HCT116 (cell line): ENCODE measurements at regions not wholly inside any gene's neighbourhood (a gene's known extent, or its start where the extent isn't known, plus 50 kb on each side); places are given as distances from the start of the nearest gene placed in this dataset.

Source experiments
- ATAC-seq: fragments of 200-7000 bp; cut with Tn5 transposase; 2 replicates; pipeline ENCODE4 v1.9.1; 2020; ENCODE audit warnings: mild to moderate bottlenecking, moderate library complexity
- BruUV-seq: library from RNA; stranded (reverse); fragments of 400-500 nt; replicated peaks from 2 replicates; lab custom pipeline; 2021; lab: Mats Ljungman, UMichigan
- CTCF ChIA-PET: fragments of 300-600 bp; sonication (Branson Sonifier 250); formaldehyde crosslinking; loops from one replicate; lab custom pipeline; 2021; ENCODE audit warnings: antibody characterized with exemption; lab: Charles Lee
- POLR2A ChIA-PET: fragments of 300-600, 350-600 bp; sonication (Branson Sonifier 250); formaldehyde crosslinking; loops from one replicate; lab custom pipeline; 2021; ENCODE audit warnings: antibody characterized with exemption; lab: Charles Lee
- RAD21 ChIA-PET, 2 experiments: fragments of 300-600 bp; sonication (Branson Sonifier 250); formaldehyde crosslinking; loops; one replicate each; lab custom pipeline; 2023; ENCODE audit warnings: low total read pairs in 2 of 2; ENCODE audit not compliant: uncharacterized antibody in 2 of 2, unreplicated experiment in 2 of 2, low non-redundant PET in 1 of 2; lab: Charles Lee
- DNase-seq: peaks from one replicate; pipeline ENCODE4 v3.0.0-alpha.2; 2010; ENCODE audit warnings: low read depth, low spot score
- H2AFZ ChIP-seq: fragments of 200-600 bp; shearing (Covaris generic), sonication (generic); 2 replicates; pipeline ENCODE4 v1.6.1; 2017; ENCODE audit warnings: low read depth, mixed run types, mixed read lengths, antibody characterized with exemption, low read length; ENCODE audit not compliant: poor library complexity, severe bottlenecking
- H3K27ac ChIP-seq: 2 replicates; pipeline ENCODE4 v1.5.1; 2012; ENCODE audit warnings: low read depth, low read length
- H3K27me3 ChIP-seq: fragments of 200-600 bp; sonication (generic); 2 replicates; pipeline ENCODE4 v1.6.1; 2016; ENCODE audit warnings: mixed run types, low read length, mixed read lengths; ENCODE audit not compliant: insufficient read depth
- H3K36me3 ChIP-seq, 2 experiments: fragments of 200-500 bp in 1 of 2; fragments of 200-600 bp in 1 of 2; sonication (Bioruptor generic) in 1 of 2; sonication (generic) in 1 of 2; 2 replicates each; pipeline versions ENCODE4 v1.5.1 to v1.6.1; 2014 to 2016; ENCODE audit warnings: low read length in 2 of 2, inconsistent platforms in 1 of 2, mixed read lengths in 1 of 2, mixed run types in 1 of 2; ENCODE audit not compliant: insufficient read depth in 2 of 2, control insufficient read depth in 1 of 2
- H3K4me1 ChIP-seq, 2 experiments: fragments of 200-600 bp in 1 of 2; sonication (generic) in 1 of 2; 2 replicates each; pipeline versions ENCODE4 v1.5.1 to v1.6.1; 2012 to 2017; ENCODE audit warnings: low read length in 2 of 2, inconsistent platforms in 1 of 2, mild to moderate bottlenecking in 1 of 2, mixed read lengths in 1 of 2, mixed run types in 1 of 2, moderate library complexity in 1 of 2; ENCODE audit not compliant: insufficient read depth in 2 of 2, control insufficient read depth in 1 of 2
- H3K4me2 ChIP-seq: fragments of 200-600 bp; sonication (generic); 2 replicates; pipeline ENCODE4 v1.6.1; 2017; ENCODE audit warnings: mixed run types, low read length, mixed read lengths
- H3K4me3 ChIP-seq, 2 experiments: fragments of 200-600 bp in 1 of 2; sonication (generic) in 1 of 2; replicated peaks in 1 of 2; 2 replicates each; pipeline ENCODE4 v1.5.1; 2011 to 2016; ENCODE audit warnings: low read length in 2 of 2, control low read depth in 1 of 2, low read depth in 1 of 2, mild to moderate bottlenecking in 1 of 2, mixed read lengths in 1 of 2, mixed run types in 1 of 2
- H3K79me2 ChIP-seq: fragments of 200-600 bp; sonication (generic); 2 replicates; pipeline ENCODE4 v1.6.1; 2017; ENCODE audit warnings: mild to moderate bottlenecking, mixed run types, low read length, moderate library complexity, mixed read lengths; ENCODE audit not compliant: insufficient read depth
- H3K9ac ChIP-seq: fragments of 200-600 bp; sonication (generic); 2 replicates; pipeline ENCODE4 v1.6.1; 2016; ENCODE audit warnings: low read length, mixed read lengths
- H3K9me2 ChIP-seq: fragments of 200-600 bp; sonication (generic), shearing (Covaris generic); 2 replicates; pipeline ENCODE4 v1.6.1; 2017; ENCODE audit warnings: mixed run types, mild to moderate bottlenecking, moderate library complexity; ENCODE audit not compliant: insufficient read depth
- H3K9me3 ChIP-seq, 2 experiments: fragments of 200-500 bp in 1 of 2; fragments of 200-600 bp in 1 of 2; sonication (Bioruptor generic) in 1 of 2; sonication (generic) in 1 of 2; 2 replicates each; pipeline ENCODE4 v1.6.1; 2014 to 2017; ENCODE audit warnings: low read length in 2 of 2, mixed read lengths in 2 of 2, inconsistent platforms in 1 of 2, low read depth in 1 of 2, mild to moderate bottlenecking in 1 of 2, mixed run types in 1 of 2, moderate library complexity in 1 of 2; ENCODE audit not compliant: control insufficient read depth in 1 of 2, insufficient read depth in 1 of 2
- H4K20me1 ChIP-seq: fragments of 200-600 bp; sonication (generic), shearing (Covaris generic); 2 replicates; pipeline ENCODE4 v1.6.1; 2017; ENCODE audit warnings: mixed run types, mild to moderate bottlenecking, moderate library complexity; ENCODE audit not compliant: insufficient read depth
- CBX3 ChIP-seq: IDR thresholded peaks from 2 replicates; pipeline ENCODE4 v1.6.1; 2012; ENCODE audit warnings: low read depth
- CEBPB ChIP-seq: IDR thresholded peaks from 2 replicates; pipeline ENCODE4 v1.6.1; 2012; ENCODE audit warnings: low read depth
- CTCF ChIP-seq, 3 experiments: fragments of 200-600 bp in 1 of 3; sonication (generic) in 1 of 3; IDR thresholded peaks in 2 of 3; conservative IDR thresholded peaks in 1 of 3; 2 replicates each; pipeline ENCODE4 v1.5.1; 2012 to 2017; ENCODE audit warnings: low read depth in 2 of 3, low read length in 2 of 3, antibody characterized with exemption in 1 of 3, borderline replicate concordance in 1 of 3, control low read depth in 1 of 3, mild to moderate bottlenecking in 1 of 3, mixed read lengths in 1 of 3, mixed run types in 1 of 3, moderate library complexity in 1 of 3; ENCODE audit not compliant: insufficient read depth in 1 of 3
- ELF1 ChIP-seq: IDR thresholded peaks from 2 replicates; pipeline ENCODE4 v1.6.1; 2012; ENCODE audit warnings: low read depth, borderline replicate concordance
- EZH2 ChIP-seq: fragments of 200-600 bp; sonication (generic); IDR thresholded peaks from 2 replicates; pipeline ENCODE4 v1.6.1; 2017; ENCODE audit warnings: antibody characterized with exemption, mixed run types
- EZH2phosphoT487 ChIP-seq: fragments of 200-600 bp; IDR thresholded peaks from 2 replicates; pipeline ENCODE4 v1.6.1; 2018; ENCODE audit warnings: antibody characterized with exemption, borderline replicate concordance
- JUND ChIP-seq: IDR thresholded peaks from 2 replicates; pipeline ENCODE4 v1.6.1; 2012
- MAX ChIP-seq: IDR thresholded peaks from 2 replicates; pipeline ENCODE4 v1.6.1; 2012
- POLR2A ChIP-seq: IDR thresholded peaks from 2 replicates; pipeline ENCODE4 v1.7.0; 2011; ENCODE audit warnings: borderline replicate concordance; ENCODE audit not compliant: insufficient read depth, insufficient read length; ENCODE audit errors: extremely low read depth
- POLR2AphosphoS5 ChIP-seq: IDR thresholded peaks from 2 replicates; pipeline ENCODE4 v1.6.1; 2011; ENCODE audit warnings: mild to moderate bottlenecking, low read depth, low read length, moderate library complexity
- RAD21 ChIP-seq: IDR thresholded peaks from 2 replicates; pipeline ENCODE4 v1.6.1; 2012; ENCODE audit warnings: low read depth, mild to moderate bottlenecking
- REST ChIP-seq: IDR thresholded peaks from 2 replicates; pipeline ENCODE4 v1.6.1; 2012; ENCODE audit warnings: low read depth
- SP1 ChIP-seq: IDR thresholded peaks from 2 replicates; pipeline ENCODE4 v1.6.1; 2012; ENCODE audit warnings: low read depth
- SRF ChIP-seq: IDR thresholded peaks from 2 replicates; pipeline ENCODE4 v1.6.1; 2012; ENCODE audit warnings: low read depth
- TCF7L2 ChIP-seq: IDR thresholded peaks from 2 replicates; pipeline ENCODE4 v1.7.0; 2011; ENCODE audit warnings: borderline replicate concordance, inconsistent platforms; ENCODE audit not compliant: insufficient read depth, insufficient read length; ENCODE audit errors: extremely low read depth
- YY1 ChIP-seq: IDR thresholded peaks from 2 replicates; pipeline ENCODE4 v1.6.1; 2011; ENCODE audit warnings: low read length, low read depth, moderate library complexity, mild to moderate bottlenecking; ENCODE audit not compliant: insufficient replicate concordance; ENCODE audit errors: extremely low read depth
- ZBTB33 ChIP-seq: IDR thresholded peaks from 2 replicates; pipeline ENCODE4 v1.6.1; 2011; ENCODE audit warnings: mild to moderate bottlenecking, low read length, moderate library complexity; ENCODE audit not compliant: insufficient replicate concordance; ENCODE audit errors: extremely low read depth
- ZNF274 ChIP-seq: fragments of 200-500 bp; sonication (Bioruptor generic); IDR thresholded peaks from 2 replicates; pipeline ENCODE4 v1.6.1; 2014; ENCODE audit warnings: mild to moderate bottlenecking, low read depth, low read length, inconsistent platforms
- intact Hi-C: fragments of 100-400 bp; cut with micrococcal nuclease; formaldehyde crosslinking; loops from 2 replicates; pipeline ENCODE4 v1.10.0; 2022

- TF ChIP-seq JUND (no peak), EZH2phosphoT487 (no peak), CEBPB (no peak), POLR2A (no peak), RAD21 (no peak), SP1 (no peak), MAX (no peak), REST (no peak), TCF7L2 (no peak), ELF1 (no peak), SRF (no peak), ZNF274 (no peak), YY1 (no peak), POLR2AphosphoS5 (no peak), CTCF (IDR thresholded peaks at IDR 0.05 in 2 of 3, conservative IDR thresholded peaks at IDR 0.05 in 1 of 3; ENCODE audit: borderline replicate concordance in 1 of 3, insufficient read depth in 1 of 3, low read depth in 2 of 3, low read length in 2 of 3) (no peak), CBX3 (no peak), ZBTB33 (no peak), EZH2 (no peak)
- TF ChIP-seq, all 23 proteins: peak for 0
- Histone ChIP-seq H3K27me3 (no peaks in the 10 kb centered on the region), H3K27ac (no peak overlapping the region), H3K9me2 (no peaks in the 10 kb centered on the region), H3K79me2 (no peaks in the 10 kb centered on the region), H3K4me3 (no peak overlapping the region), H3K9ac (no peak overlapping the region), H4K20me1 (no peaks in the 10 kb centered on the region), H3K4me2 (no peak overlapping the region), H3K9me3 (peaks cover 5 to 26% of the 10 kb centered on the region in 2 experiments; a peak in 2 of 4 replicates), H2AFZ (no peak overlapping the region), H3K4me1 (no peaks in the 10 kb centered on the region), H3K36me3 (no peaks in the 10 kb centered on the region)
- BruUV-seq = no TSS peak
- no peak for DNase-seq
- CTCF ChIA-PET = no interaction called here
- POLR2A ChIA-PET = no interaction called here
- intact Hi-C loops = no loop called here
- RAD21 ChIA-PET = no interaction called here
- ATAC-seq = no peak
Measured at GRCh38 chr5:63820577-63820976, 141.7 kb downstream of the HTR1A start.
